ENCODE measurements at regions not wholly inside any gene's neighbourhood (a gene's known extent, or its start where the extent isn't known, plus 50 kb on each side); places are given as distances from the start of the nearest gene placed in this dataset.

- TF ChIP-seq POLR2AphosphoS5 (IDR thresholded peaks at IDR 0.05; ENCODE audit: low read depth) (no peak), CTCF (IDR thresholded peaks at IDR 0.05; ENCODE audit: insufficient read depth, low read length) (no peak)
Measured at GRCh38 chr5:98425640-98426039, 347.8 kb upstream of the RGMB start.
